ENCODE measurements at regions not wholly inside any gene's neighbourhood (a gene's known extent, or its start where the extent isn't known, plus 50 kb on each side); places are given as distances from the start of the nearest gene placed in this dataset.

DNA sequence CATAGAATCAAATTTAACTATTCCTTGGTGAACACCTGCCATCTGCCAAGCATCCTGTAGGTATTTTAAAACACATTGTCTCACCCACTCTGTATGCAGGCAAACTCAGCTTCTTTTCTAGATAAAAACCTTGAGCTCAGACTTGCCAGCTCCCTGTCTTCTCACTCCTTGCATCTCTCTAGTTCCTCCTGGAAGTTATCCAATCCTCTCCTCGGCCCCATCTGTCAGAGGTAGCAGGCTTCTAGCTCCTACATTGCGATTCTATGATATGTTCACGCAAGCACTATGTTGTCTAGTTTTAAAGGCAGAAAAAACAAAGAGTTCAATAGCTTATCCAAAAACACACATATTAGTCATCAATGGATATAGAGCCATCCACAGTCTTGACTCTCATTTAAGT, 67.0 kb upstream of the APCDD1 start:
- no peak overlapping the region for H3K27ac ChIP-seq
- no peaks in the 10 kb centered on the region for H3K36me3 ChIP-seq
- H3K4me3 ChIP-seq, result no peak overlapping the region
- DNase-seq, result no peak
- H3K27me3 ChIP-seq, result no peaks in the 10 kb centered on the region
- TF ChIP-seq, protein P1, sequence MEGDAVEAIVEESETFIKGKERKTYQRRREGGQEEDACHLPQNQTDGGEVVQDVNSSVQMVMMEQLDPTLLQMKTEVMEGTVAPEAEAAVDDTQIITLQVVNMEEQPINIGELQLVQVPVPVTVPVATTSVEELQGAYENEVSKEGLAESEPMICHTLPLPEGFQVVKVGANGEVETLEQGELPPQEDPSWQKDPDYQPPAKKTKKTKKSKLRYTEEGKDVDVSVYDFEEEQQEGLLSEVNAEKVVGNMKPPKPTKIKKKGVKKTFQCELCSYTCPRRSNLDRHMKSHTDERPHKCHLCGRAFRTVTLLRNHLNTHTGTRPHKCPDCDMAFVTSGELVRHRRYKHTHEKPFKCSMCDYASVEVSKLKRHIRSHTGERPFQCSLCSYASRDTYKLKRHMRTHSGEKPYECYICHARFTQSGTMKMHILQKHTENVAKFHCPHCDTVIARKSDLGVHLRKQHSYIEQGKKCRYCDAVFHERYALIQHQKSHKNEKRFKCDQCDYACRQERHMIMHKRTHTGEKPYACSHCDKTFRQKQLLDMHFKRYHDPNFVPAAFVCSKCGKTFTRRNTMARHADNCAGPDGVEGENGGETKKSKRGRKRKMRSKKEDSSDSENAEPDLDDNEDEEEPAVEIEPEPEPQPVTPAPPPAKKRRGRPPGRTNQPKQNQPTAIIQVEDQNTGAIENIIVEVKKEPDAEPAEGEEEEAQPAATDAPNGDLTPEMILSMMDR (IDR thresholded peaks at IDR 0.05), result no peak
- intact Hi-C loops (cut with DNase I), result no loop called here
- ATAC-seq, result no peak
- H3K4me1 ChIP-seq, result no peaks in the 10 kb centered on the region
- no peaks in the 10 kb centered on the region for H3K9me3 ChIP-seq

GRCh38 chr18:10388373-10388772, 66.1 kb upstream of the APCDD1 start:
- TF ChIP-seq, protein P1 (IDR thresholded peaks at IDR 0.05), result no peak
- ATAC-seq (no peak), DNase-seq (no peak)
- Histone ChIP-seq H3K4me3 (no peak overlapping the region), H3K9me3 (no peaks in the 10 kb centered on the region), H3K36me3 (no peaks in the 10 kb centered on the region), H3K27ac (no peak overlapping the region), H3K4me1 (no peaks in the 10 kb centered on the region), H3K27me3 (no peaks in the 10 kb centered on the region)
- intact Hi-C loops (cut with DNase I), result no loop called here

DNA sequence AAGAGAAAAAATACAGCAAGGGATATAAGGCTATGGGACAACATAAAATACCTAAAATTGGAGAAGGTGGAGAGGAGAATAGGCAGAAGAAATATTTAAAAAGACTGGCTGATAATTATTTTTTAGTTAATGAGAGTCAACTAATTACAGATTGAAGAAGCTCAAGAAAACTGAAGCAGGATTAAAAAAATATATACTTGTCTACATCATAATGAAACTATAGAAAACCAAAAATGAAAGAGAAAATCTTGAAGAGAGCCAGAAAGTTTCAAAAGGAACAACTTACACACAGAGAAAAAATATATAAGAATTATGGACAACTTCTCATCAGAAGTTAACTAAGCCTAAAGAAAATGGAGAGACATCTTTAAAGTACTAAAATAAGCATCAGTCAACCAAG, 62.9 kb upstream of the APCDD1 start:
- no peak overlapping the region for H3K4me3 ChIP-seq
- no peak for ATAC-seq
- intact Hi-C loops (cut with DNase I), result no loop called here
- H3K27me3 ChIP-seq, result no peaks in the 10 kb centered on the region
- no peaks in the 10 kb centered on the region for H3K4me1 ChIP-seq
- no peak for DNase-seq
- no peaks in the 10 kb centered on the region for H3K36me3 ChIP-seq
- TF ChIP-seq, protein P1 (IDR thresholded peaks at IDR 0.05), result no peak
- no peaks in the 10 kb centered on the region for H3K9me3 ChIP-seq
- H3K27ac ChIP-seq, result no peak overlapping the region

GRCh38 chr18:10397004-10397403, 57.4 kb upstream of the APCDD1 start:
- no peak for DNase-seq
- Histone ChIP-seq H3K4me1 (peaks cover 0 to 18% of the 10 kb centered on the region in 2 donors), H3K27me3 (no peaks in the 10 kb centered on the region), H3K27ac (no peak overlapping the region), H3K9me3 (no peaks in the 10 kb centered on the region), H3K4me3 (no peak overlapping the region), H3K36me3 (no peaks in the 10 kb centered on the region)
- no peak for ATAC-seq
- intact Hi-C loops (cut with DNase I), result no loop called here
- TF ChIP-seq, protein P1 (IDR thresholded peaks at IDR 0.05), result no peak

GRCh38 chr18:10398571-10398970, 55.9 kb upstream of the APCDD1 start:
- TF ChIP-seq, protein P1 (IDR thresholded peaks at IDR 0.05), result no peak
- intact Hi-C loops (cut with DNase I), result no loop called here
- ATAC-seq, result no peak
- Histone ChIP-seq H3K9me3 (no peaks in the 10 kb centered on the region), H3K4me1 (peaks cover 0 to 20% of the 10 kb centered on the region in 2 donors), H3K36me3 (no peaks in the 10 kb centered on the region), H3K27ac (no peak overlapping the region), H3K27me3 (no peaks in the 10 kb centered on the region), H3K4me3 (no peak overlapping the region)
- DNase-seq, result no peak
